ENCODE measurements at regions not wholly inside any gene's neighbourhood (a gene's known extent, or its start where the extent isn't known, plus 50 kb on each side); places are given as distances from the start of the nearest gene placed in this dataset.
A peak's percentile ranks its signal among the peaks of the same experiment; 100 is the strongest.

DNA sequence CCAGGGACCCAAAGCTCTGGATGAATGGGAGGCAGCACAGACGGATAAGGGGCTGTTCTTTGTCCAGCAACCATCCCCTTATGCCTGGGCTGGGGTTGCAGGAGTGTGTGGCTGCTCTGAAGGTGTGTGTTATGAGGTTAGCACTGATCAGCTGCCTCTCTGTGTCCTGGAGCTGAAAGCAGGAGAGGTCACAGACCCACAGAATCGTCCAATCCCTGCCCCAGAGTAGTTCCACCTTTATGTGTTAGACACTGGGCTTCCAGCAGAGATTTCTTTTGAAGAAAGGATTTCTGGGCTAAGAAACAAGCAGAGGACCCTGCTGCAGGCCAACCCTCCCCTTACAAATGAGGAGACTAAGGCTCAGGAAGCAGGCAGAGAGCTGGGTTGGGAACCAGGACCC lies 62.4 kb downstream of the ARL6IP4 start:
- H3K36me3 ChIP-seq (ENCODE audit: control insufficient read depth in 2 of 4, insufficient read depth in 4 of 4, low read length in 3 of 4), result no peaks in the 10 kb centered on the region
- no peak overlapping the region for H2AK5ac ChIP-seq (ENCODE audit: low read depth, low read length)
- no peaks in the 10 kb centered on the region for H3K79me1 ChIP-seq (ENCODE audit: low read depth, low read length)
- peak overlapping the region; percentile 76; the same call in 1 of the 2 replicates for H2BK12ac ChIP-seq (ENCODE audit: low read depth, low read length)
- H2BK120ac ChIP-seq (replicated peaks; ENCODE audit: low read depth, low read length), result no peak overlapping the region
- no peaks in the 10 kb centered on the region for H4K20me1 ChIP-seq (replicated peaks in 1 of 2; ENCODE audit: control insufficient read depth in 1 of 2, insufficient read depth in 2 of 2, low read length in 2 of 2)
- H2BK15ac ChIP-seq (ENCODE audit: low read length), result no peak overlapping the region
- no peaks in the 10 kb centered on the region for H3K79me2 ChIP-seq (ENCODE audit: control insufficient read depth in 1 of 2, insufficient read depth in 2 of 2, low read length in 2 of 2)
- H3K4me1 ChIP-seq (replicated peaks in 1 of 4; ENCODE audit: control insufficient read depth in 3 of 4, insufficient read depth in 4 of 4, low read length in 3 of 4), result no peaks in the 10 kb centered on the region; a peak in 1 of 7 replicates
- no peak overlapping the region for H2AFZ ChIP-seq (ENCODE audit: low read length)
- H3K14ac ChIP-seq (ENCODE audit: insufficient read length), result no peak overlapping the region
- H3K4me2 ChIP-seq (ENCODE audit: insufficient read depth in 1 of 2, low read depth in 2 of 2, low read length in 2 of 2), result no peak overlapping the region
- H4K5ac ChIP-seq (ENCODE audit: insufficient read length, low read depth, low read length), result no peak overlapping the region
- ChIA-PET CTCF (ENCODE audit: partially characterized antibody) (interaction anchor here (0.7 to 6.6 kb wide), 31 partner anchors 10 to 195 kb away, joined by 3 to 63 read pairs (median 6); partner anchors contain the start of genes MPHOSPH9 and MTRFR), POLR2A (ENCODE audit: partially characterized antibody) (interaction anchor here (1.1 to 3.6 kb wide), 2 partner anchors 63 to 190 kb away, joined by 3 to 13 read pairs; partner anchors contain the start of genes MPHOSPH9 and MTRFR)
- H4K91ac ChIP-seq (replicated peaks; ENCODE audit: insufficient read length, low read length), result no peak overlapping the region
- no peak overlapping the region; the same call in 1 of the 2 replicates for H4K8ac ChIP-seq (ENCODE audit: extremely low read depth, insufficient read depth, low read length)
- H3K9ac ChIP-seq (replicated peaks in 1 of 4; ENCODE audit: extremely low read depth in 1 of 4, low read depth in 3 of 4, low read length in 3 of 4), result no peak overlapping the region
- no peaks in the 10 kb centered on the region for H3K23me2 ChIP-seq (ENCODE audit: low read depth, low read length)
- H3K27ac ChIP-seq (ENCODE audit: low read depth, low read length), result no peak overlapping the region
- DNase-seq (ENCODE audit: low read depth in 1 of 2, low spot score in 2 of 2) (no peak), FAIRE-seq (no peak)
- no peak overlapping the region for H3K56ac ChIP-seq (replicated peaks; ENCODE audit: insufficient read length, low read depth, low read length)
- H3K9me3 ChIP-seq (ENCODE audit: insufficient read depth in 2 of 2, low read depth in 1 of 2, low read length in 1 of 2), result no peaks in the 10 kb centered on the region
- H3K4me3 ChIP-seq (ENCODE audit: extremely low read depth in 1 of 4, insufficient read depth in 2 of 4, low read depth in 3 of 4, low read length in 4 of 4), result no peak overlapping the region
- H3K18ac ChIP-seq (ENCODE audit: extremely low read depth, low read length), result no peak overlapping the region
- no peak overlapping the region for H2BK5ac ChIP-seq (ENCODE audit: low read depth, low read length)
- H3K23ac ChIP-seq (ENCODE audit: insufficient read length), result no peak overlapping the region
- H3K4ac ChIP-seq (replicated peaks; ENCODE audit: insufficient read length, low read depth, low read length), result no peak overlapping the region
- no peak overlapping the region for H2BK20ac ChIP-seq (ENCODE audit: low read length)
- 90% methylated on average over 2 of the region's 2 CpGs; no CpG with 5 or more reads in 1 of the 2 experiments for WGBS, 2 experiments (ENCODE audit: extremely low coverage in 1 of 2, insufficient coverage in 1 of 2, insufficient read length in 1 of 2, insufficient replicate concordance in 2 of 2, low coverage in 1 of 2, low lambda C conversion rate in 2 of 2, missing lambda C conversion rate in 1 of 2)
- no peaks in the 10 kb centered on the region; a peak in 1 of 7 replicates for H3K27me3 ChIP-seq (replicated peaks in 1 of 4; ENCODE audit: control insufficient read depth in 3 of 4, extremely low read depth in 1 of 4, insufficient read depth in 3 of 4, low read length in 3 of 4)
- TF ChIP-seq BCL11A (IDR thresholded peaks at IDR 0.05; ENCODE audit: low read depth in 2 of 2, low read length in 2 of 2) (no peak), TEAD4 (IDR thresholded peaks at IDR 0.05; ENCODE audit: low read depth, low read length) (no peak), TCF12 (IDR thresholded peaks at IDR 0.05; ENCODE audit: low read depth, low read length) (no peak), TBP (IDR thresholded peaks at IDR 0.05; ENCODE audit: low read depth, low read length) (no peak), GTF2F1 (IDR thresholded peaks at IDR 0.05; ENCODE audit: borderline replicate concordance, low read depth, low read length) (no peak), RNF2 (IDR thresholded peaks at IDR 0.05; ENCODE audit: borderline replicate concordance, low read depth, low read length, missing control alignments, poor library complexity, severe bottlenecking) (no peak), SRF (IDR thresholded peaks at IDR 0.05; ENCODE audit: low read depth, low read length) (no peak), CEBPB (IDR thresholded peaks at IDR 0.05; ENCODE audit: low read depth, low read length) (no peak)
- TF ChIP-seq, protein P1, sequence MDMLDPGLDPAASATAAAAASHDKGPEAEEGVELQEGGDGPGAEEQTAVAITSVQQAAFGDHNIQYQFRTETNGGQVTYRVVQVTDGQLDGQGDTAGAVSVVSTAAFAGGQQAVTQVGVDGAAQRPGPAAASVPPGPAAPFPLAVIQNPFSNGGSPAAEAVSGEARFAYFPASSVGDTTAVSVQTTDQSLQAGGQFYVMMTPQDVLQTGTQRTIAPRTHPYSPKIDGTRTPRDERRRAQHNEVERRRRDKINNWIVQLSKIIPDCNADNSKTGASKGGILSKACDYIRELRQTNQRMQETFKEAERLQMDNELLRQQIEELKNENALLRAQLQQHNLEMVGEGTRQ (IDR thresholded peaks at IDR 0.05; ENCODE audit: low read length), result no peak
